CD4-positive, alpha-beta T cell treated with Interleukin-21 for 1 hour (primary cell): ENCODE measurements at regions not wholly inside any gene's neighbourhood (a gene's known extent, or its start where the extent isn't known, plus 50 kb on each side); places are given as distances from the start of the nearest gene placed in this dataset.
"Not testable (repeated sequence)": the region's sequence is repeated elsewhere in the genome, so short reads cannot be mapped to it uniquely, and the experiment has no call there.

ENCODE experiments used
- DNase-seq: peaks from one replicate; pipeline ENCODE4 v3.0.0-alpha.2; 2020

GRCh38 chr4:177809791-177810190, 367.6 kb upstream of the AGA start:
- DNase-seq = no peak

DNA sequence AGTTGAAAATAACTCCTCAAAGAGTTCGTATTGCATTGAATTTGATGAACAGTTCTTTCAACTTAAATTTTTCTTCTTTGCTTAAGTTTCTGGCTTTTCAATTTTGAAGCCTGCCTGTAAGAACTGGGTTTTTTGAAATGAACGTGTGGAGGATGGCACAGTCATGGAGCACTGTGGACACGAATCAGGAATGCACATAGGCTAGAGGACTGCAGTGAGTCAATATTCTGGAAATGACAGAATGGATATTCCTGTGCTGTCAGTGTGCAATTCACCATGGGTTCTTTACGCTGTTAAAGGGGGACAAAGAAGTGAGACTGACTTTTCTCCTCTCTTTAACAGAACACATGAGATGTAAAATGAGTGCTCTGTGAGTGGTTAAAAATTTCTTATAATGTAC, 368.0 kb upstream of the AGA start:
- no peak for DNase-seq

DNA sequence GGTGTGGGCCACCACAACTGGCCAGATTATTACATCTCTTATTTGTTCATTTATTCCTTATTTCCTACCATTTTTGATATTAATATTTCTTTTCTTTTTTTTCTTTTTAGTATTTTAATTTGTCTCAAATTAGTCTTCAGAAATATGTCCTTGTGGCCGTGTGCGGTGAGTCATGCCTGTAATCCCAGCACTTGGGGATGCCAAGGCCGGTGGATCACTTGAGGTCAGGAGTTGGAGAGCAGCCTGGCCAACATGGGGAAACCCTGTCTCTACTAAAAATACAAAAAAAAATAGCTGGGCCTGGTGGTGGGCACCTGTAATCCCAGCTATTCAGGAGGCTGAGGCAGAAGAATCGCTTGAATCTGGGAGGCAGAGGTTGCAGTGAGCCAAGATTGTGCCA, 376.2 kb upstream of the AGA start:
- not testable (repeated sequence) for DNase-seq

DNA sequence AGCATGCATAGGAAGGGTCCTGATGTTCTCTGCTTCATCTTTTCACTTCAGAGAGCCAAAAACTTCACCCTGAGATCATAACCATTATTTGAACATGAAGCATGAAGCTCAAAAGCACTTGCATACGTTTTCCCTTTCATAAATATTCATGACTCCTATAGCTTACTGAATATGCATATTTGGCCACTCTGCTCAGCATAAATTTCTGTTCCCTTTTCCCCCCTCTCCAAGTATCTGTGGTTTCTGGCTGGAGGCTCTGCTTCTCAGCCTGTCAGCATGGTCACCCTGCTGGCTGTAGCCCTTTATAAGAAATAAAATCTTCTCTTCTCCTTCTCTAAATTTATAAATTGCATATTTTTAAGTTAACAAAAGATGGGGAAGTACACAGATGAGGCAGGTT, 384.7 kb upstream of the AGA start:
- no peak for DNase-seq

DNA sequence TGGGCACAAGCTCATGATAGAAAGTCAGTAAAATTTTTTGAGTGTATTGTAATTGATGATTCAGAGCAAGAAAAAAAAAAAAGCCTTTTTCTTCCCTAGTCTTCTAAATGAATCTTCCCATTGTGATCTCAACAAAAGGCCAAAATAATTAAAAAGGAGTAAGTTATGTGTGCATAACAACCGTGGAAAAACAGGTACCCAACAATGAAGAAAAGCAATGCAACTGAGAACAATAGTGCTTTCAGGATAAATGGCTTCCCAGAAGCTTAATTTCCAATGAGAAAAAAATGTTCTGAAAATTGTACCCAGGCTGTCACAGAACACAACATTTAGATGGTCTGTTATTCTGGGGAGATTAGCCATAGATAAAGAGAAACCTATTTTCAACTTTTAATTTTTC, 399.0 kb upstream of the AGA start:
- DNase-seq = no peak

- no peak for DNase-seq
These were observed 411.0 kb upstream of the AGA start for GRCh38 chr4:177853229-177853628.

GRCh38 chr4:177855507-177856197, 413.4 kb upstream of the AGA start:
- DNase-seq = no peak

GRCh38 chr4:177860171-177860570, 417.9 kb upstream of the AGA start:
- no peak for DNase-seq

GRCh38 chr4:177861551-177862094, 419.4 kb upstream of the AGA start:
- no peak for DNase-seq

GRCh38 chr4:177862541-177863176, 420.4 kb upstream of the AGA start:
- DNase-seq = no peak

DNA sequence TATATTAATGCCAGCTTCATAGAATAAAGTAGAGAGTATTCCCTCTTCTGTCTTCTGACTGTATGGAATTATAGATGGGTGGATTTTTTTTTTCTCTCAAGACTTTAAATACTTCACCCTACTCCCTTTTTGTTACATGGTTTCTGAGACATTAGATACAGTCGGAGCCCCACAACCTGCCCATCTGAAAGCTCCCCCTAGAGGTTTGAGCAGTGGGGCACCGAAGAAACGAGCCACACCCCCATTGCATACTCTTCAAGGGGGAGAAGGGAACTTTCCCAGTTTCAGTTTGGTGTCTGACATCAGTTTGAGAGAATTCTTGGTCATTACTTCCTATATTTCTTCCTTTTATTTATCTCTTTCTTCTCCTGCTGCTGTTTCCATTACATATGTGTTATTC, 437.6 kb upstream of the AGA start:
- DNase-seq = no peak

GRCh38 chr4:177895136-177895535, 452.9 kb upstream of the AGA start:
- no peak for DNase-seq

GRCh38 chr4:177901786-177902185, 459.5 kb upstream of the AGA start:
- DNase-seq = no peak

DNA sequence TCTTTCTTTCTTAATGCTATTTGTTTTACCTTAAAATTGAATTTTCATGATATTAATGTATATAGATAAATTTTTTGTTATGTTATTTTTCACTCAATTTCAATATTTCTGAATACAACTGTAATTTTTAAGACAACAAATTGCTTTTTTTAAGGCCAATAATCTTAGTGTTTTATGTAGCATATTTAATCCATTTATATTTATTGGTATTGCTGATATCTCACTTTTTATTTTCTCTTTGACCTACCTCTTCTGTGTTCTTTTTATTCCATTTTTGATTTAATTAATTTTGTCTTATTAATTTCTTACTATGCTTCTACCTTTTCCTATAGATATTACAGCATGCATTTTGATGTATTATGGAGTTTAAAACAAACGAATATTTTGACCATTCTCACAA, 460.1 kb upstream of the AGA start:
- DNase-seq = no peak

DNA sequence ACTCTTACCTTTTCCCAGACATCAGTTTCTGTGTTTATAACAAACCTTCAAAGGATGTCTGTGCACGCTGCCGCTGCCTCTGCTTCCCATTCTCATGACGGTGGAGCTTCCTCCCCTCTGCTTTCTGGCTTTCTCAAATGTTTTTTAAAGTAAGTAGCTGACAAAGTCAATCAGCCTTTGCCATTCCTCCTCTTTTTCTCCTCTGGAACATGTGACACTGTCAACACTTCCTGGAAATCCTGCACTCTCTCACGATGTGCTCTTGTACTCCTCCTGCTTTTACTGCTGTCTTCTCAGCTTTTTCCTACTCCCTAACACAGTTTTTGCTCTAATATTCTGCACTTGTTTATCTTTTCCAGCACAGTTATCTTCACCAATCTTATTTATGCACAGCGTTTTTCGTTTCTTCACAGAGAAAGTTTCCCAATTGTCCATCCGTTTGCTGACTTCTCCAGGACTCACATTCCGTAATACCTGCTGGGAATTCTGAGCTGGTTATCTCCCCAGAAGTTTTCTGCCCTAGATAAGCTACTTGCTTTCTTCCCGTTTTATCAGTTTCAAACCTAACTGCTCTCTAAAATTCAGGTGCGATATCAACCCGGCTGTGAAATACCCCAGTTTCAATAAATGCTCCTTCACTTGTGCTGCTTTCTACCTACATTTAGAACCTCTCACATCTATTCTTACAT, 465.6 kb upstream of the AGA start:
- no peak for DNase-seq

- DNase-seq = no peak
These were observed 479.5 kb upstream of the AGA start for GRCh38 chr4:177921715-177922114.

DNA sequence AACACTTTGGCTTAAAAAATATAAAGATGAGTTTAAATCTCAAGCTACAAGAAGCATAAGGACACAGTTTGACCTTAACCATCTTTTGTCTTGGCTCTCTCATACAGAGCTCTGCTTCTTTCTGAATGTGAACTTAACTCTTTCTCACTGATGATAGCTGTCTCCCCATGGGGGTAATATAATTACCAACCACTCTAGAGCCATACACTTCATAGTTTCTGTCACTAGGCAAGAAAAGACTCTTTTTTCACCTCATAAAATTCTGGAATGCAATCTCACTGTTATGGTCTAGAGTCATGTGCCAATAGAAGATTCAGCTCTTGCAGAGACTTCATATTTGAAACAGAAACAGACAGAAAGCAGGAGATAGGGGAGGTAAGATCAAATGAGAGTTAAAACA, 481.7 kb upstream of the AGA start:
- no peak for DNase-seq

DNA sequence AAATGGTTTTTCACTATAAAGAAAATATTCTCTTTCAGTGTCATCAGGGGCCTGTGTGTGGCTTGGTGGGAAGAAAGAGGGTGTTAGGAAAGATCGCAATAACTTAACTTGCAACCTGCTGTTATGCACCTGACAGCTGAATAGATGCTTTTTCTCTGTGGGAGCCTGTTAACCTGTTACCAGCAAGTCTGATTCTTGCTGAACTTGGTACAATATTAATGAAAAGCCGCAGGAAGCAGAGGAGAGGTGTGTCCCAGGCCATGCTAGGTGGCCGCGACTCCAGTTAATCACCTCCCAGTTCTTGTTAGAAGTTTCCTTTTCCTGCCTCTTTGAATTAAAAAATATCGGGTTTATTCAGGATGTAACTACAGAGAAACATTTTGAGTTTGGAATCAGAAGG, 494.8 kb upstream of the AGA start:
- no peak for DNase-seq

DNA sequence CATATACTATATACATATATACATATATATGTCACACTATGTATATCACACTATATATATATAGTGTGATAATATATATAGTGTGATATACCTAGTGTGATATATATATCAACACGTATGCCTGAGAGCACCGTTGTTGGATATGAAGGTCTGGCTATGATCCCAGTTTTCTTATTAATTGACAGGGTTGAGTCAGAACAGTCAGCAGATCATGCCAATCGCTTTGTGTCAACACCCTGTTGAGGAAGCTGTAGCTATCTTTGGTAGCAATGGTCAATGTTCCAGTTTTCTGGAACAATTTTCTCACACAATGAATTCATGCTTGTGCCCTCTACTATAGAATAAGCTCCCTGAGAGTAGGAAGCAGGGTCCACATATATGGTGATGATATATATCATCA, 496.0 kb upstream of the AGA start:
- no peak for DNase-seq

DNA sequence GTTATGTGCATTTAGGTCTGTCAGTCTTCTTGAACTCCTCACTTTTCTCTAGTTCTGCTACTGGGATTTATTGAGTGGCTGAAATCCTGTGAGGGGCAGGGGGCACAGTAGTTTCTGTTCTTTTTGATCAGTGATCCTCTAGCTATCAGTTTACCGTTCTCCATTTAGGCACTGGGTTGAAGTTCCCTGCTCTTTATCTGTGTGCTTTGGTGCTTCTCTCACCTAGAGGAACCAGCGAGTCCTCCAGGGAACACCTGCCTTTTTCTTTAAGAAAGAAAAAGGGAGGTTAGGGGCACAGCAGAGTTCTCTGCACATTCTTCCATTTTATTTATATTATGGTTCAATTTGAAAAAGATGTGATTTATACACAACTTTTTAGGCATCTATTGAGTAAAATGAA, 503.0 kb upstream of the AGA start:
- no peak for DNase-seq

- no peak for DNase-seq
These were observed 505.4 kb upstream of the AGA start for GRCh38 chr4:177947607-177948006.

DNA sequence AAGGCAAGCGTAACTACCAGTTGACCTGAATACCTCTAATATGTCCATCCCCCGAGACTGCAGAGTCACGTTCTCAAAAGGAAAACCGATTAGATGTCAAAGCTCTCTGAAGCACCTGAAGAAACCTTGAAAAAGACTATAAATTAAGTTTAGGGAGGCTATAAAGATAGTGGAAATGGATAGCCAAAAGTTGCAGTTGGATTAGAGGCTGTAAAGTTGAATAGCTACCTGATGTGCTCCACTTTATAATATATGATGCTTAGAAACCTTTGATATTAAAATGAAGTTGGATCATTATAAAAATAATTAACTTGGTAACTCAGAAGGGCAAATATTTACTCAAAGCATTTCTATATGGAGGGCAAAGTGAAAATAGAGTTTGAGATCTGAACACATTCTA, 506.6 kb upstream of the AGA start:
- no peak for DNase-seq

- DNase-seq = no peak
These were observed 508.8 kb upstream of the AGA start for GRCh38 chr4:177951026-177951425.

DNA sequence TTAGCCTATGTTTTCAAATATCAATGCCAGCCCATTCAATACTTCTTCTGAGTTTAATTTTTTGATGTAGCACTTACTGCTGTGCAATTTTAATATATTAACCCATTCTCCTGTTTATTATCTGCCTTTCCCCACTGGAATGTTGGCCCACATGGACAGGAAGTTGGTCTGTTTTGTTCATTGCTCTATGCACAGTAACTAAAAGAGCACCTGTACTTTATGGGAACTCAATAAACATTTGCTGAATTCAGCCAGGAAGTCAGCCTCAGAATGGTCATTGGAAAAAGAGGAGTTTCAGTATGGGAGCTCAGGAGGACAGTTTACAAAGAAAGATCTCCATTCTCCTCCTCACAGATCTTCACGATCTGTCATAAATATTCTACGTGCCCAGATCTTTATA, 510.5 kb upstream of the AGA start:
- DNase-seq = no peak
